OCI-LY1 (cell line): ENCODE measurements at regions not wholly inside any gene's neighbourhood (a gene's known extent, or its start where the extent isn't known, plus 50 kb on each side); places are given as distances from the start of the nearest gene placed in this dataset.
"Not testable (repeated sequence)": the region's sequence is repeated elsewhere in the genome, so short reads cannot be mapped to it uniquely, and the experiment has no call there.

Experiments used
- H2AFZ ChIP-seq: fragments of 200-600 bp; sonication (generic), shearing (Covaris generic); 2 replicates; pipeline ENCODE4 v1.6.0; 2014; ENCODE audit warnings: antibody characterized with exemption, mild to moderate bottlenecking, low read length
- H3F3A ChIP-seq: fragments of 200-600 bp; sonication (generic), shearing (Covaris generic); 2 replicates; pipeline ENCODE4 v1.6.0; 2014; ENCODE audit warnings: mild to moderate bottlenecking, antibody characterized with exemption, low read length, moderate library complexity; ENCODE audit not compliant: insufficient read depth
- H3K27ac ChIP-seq: fragments of 200-600 bp; sonication (generic); 2 replicates; pipeline ENCODE4 v1.5.1; 2014; ENCODE audit warnings: low read length, mixed run types, mild to moderate bottlenecking, low read depth; ENCODE audit not compliant: poor library complexity, severe bottlenecking
- H3K27me3 ChIP-seq: fragments of 200-600 bp; sonication (generic); 2 replicates; pipeline ENCODE4 v1.6.0; 2014; ENCODE audit warnings: antibody characterized with exemption, mild to moderate bottlenecking, low read length, moderate library complexity; ENCODE audit not compliant: insufficient read depth
- H3K36me3 ChIP-seq: fragments of 200-600 bp; sonication (generic); 2 replicates; pipeline ENCODE4 v1.6.1; 2014; ENCODE audit warnings: mild to moderate bottlenecking, antibody characterized with exemption, low read length, moderate library complexity, mixed read lengths; ENCODE audit not compliant: insufficient read depth
- H3K4me1 ChIP-seq: fragments of 200-600 bp; sonication (generic); 2 replicates; pipeline ENCODE4 v1.5.1; 2014; ENCODE audit warnings: mild to moderate bottlenecking, low read length, moderate library complexity; ENCODE audit not compliant: insufficient read depth, severe bottlenecking
- H3K4me2 ChIP-seq: fragments of 200-600 bp; sonication (generic), shearing (Covaris generic); 2 replicates; pipeline ENCODE4 v1.6.1; 2014; ENCODE audit warnings: low read length
- H3K4me3 ChIP-seq: fragments of 200-600 bp; sonication (generic); 2 replicates; pipeline ENCODE4 v1.5.1; 2014; ENCODE audit warnings: low read length, low read depth, mild to moderate bottlenecking, mixed read lengths; ENCODE audit not compliant: poor library complexity, severe bottlenecking
- H3K79me2 ChIP-seq: fragments of 200-600 bp; shearing (Covaris generic); 2 replicates; pipeline ENCODE4 v1.6.1; 2016; ENCODE audit warnings: mixed run types, low read length, mixed read lengths; ENCODE audit not compliant: insufficient read depth
- H3K9ac ChIP-seq: fragments of 200-600 bp; sonication (generic), shearing (Covaris generic); 2 replicates; pipeline ENCODE4 v1.6.1; 2014; ENCODE audit warnings: mild to moderate bottlenecking, low read length, mixed read lengths
- H3K9me2 ChIP-seq: fragments of 200-600 bp; sonication (generic), shearing (Covaris generic); 2 replicates; pipeline ENCODE4 v1.6.1; 2014; ENCODE audit warnings: low read depth, mild to moderate bottlenecking, low read length, mixed read lengths
- H3K9me3 ChIP-seq: fragments of 200-600 bp; shearing (Covaris generic); 2 replicates; pipeline ENCODE4 v1.6.1; 2014; ENCODE audit warnings: low read length, mixed read lengths
- H4K20me1 ChIP-seq: fragments of 200-600 bp; sonication (generic), shearing (Covaris generic); 2 replicates; pipeline ENCODE4 v1.6.0; 2016; ENCODE audit warnings: mild to moderate bottlenecking, low read length; ENCODE audit not compliant: insufficient read depth
- CTCF ChIP-seq: fragments of 200-600 bp; sonication (generic), shearing (Covaris generic); IDR thresholded peaks from 2 replicates; pipeline ENCODE4 v1.5.1; 2017; ENCODE audit warnings: mild to moderate bottlenecking, antibody characterized with exemption, low read length, moderate library complexity, mixed read lengths
- EZH2 ChIP-seq: fragments of 200-600 bp; sonication (generic), shearing (Covaris generic); IDR thresholded peaks from 2 replicates; pipeline ENCODE4 v1.8.0; 2017; ENCODE audit warnings: borderline replicate concordance, mixed run types, mild to moderate bottlenecking, antibody characterized with exemption, low read length, moderate library complexity, mixed read lengths

DNA sequence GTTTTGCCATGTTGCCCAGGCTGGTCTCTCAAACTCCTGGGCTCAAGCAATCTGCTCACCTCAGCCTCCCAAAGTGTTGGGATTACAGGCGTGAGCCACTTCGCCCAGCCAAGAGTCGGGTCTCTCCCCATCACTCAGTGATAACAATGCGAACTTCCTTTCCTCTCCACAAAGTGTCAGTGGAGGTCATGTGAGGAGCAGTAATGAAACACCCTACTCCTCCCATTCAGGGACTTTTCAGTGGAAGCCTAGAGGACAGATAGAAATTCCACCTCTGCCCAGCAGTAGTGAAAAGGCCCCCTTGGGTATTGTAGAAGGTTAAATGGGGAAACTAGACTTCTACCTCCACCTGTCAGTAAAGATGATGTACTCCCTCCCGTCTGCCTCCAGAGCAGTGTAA lies 141.9 kb upstream of the STK26 start:
- TF ChIP-seq CTCF = no peak
- no peak for TF ChIP-seq EZH2
- no peaks in the 10 kb centered on the region for H4K20me1 ChIP-seq
- no peak overlapping the region for H2AFZ ChIP-seq
- no peak overlapping the region for H3K4me2 ChIP-seq
- no peak overlapping the region for H3K27ac ChIP-seq
- H3K27me3 ChIP-seq = no peaks in the 10 kb centered on the region
- H3K9me2 ChIP-seq = no peaks in the 10 kb centered on the region
- no peaks in the 10 kb centered on the region for H3K4me1 ChIP-seq
- no peaks in the 10 kb centered on the region for H3K36me3 ChIP-seq
- H3K79me2 ChIP-seq = no peaks in the 10 kb centered on the region
- no peak overlapping the region for H3K4me3 ChIP-seq
- H3K9ac ChIP-seq = no peak overlapping the region
- no peaks in the 10 kb centered on the region for H3K9me3 ChIP-seq
- no peaks in the 10 kb centered on the region for H3F3A ChIP-seq

- not testable (repeated sequence) for H3K79me2 ChIP-seq, H3K9me2 ChIP-seq
Observed at GRCh38 chrX:131885042-131885441, 138.1 kb upstream of the STK26 start.

GRCh38 chrX:131893857-131894256 lies 129.2 kb upstream of the STK26 start:
- H3K9me3 ChIP-seq, H3K4me3 ChIP-seq, H3K4me1 ChIP-seq, H3K36me3 ChIP-seq, H3K9me2 ChIP-seq, H3K9ac ChIP-seq, H4K20me1 ChIP-seq, H3K27me3 ChIP-seq, H3K79me2 ChIP-seq, H2AFZ ChIP-seq, H3K27ac ChIP-seq, H3K4me2 ChIP-seq, H3F3A ChIP-seq: not testable (repeated sequence)

More at GRCh38 chrX:131885042-131885441, 138.1 kb upstream of the STK26 start:
- not testable (repeated sequence) for H3K27me3 ChIP-seq, H2AFZ ChIP-seq, H3K36me3 ChIP-seq, H3K27ac ChIP-seq, H3K4me1 ChIP-seq, H4K20me1 ChIP-seq, H3K4me2 ChIP-seq, H3F3A ChIP-seq, H3K4me3 ChIP-seq, H3K9me3 ChIP-seq, H3K9ac ChIP-seq

GRCh38 chrX:131894995-131895394 lies 128.1 kb upstream of the STK26 start:
- H4K20me1 ChIP-seq = no peaks in the 10 kb centered on the region
- H2AFZ ChIP-seq = no peak overlapping the region
- TF ChIP-seq EZH2 (no peak), CTCF (no peak)
- no peaks in the 10 kb centered on the region for H3K9me2 ChIP-seq
- no peaks in the 10 kb centered on the region for H3K27me3 ChIP-seq
- no peak overlapping the region for H3K27ac ChIP-seq
- no peak overlapping the region for H3K4me2 ChIP-seq
- no peaks in the 10 kb centered on the region for H3K9me3 ChIP-seq
- H3K4me1 ChIP-seq = no peaks in the 10 kb centered on the region
- no peaks in the 10 kb centered on the region for H3F3A ChIP-seq
- H3K4me3 ChIP-seq = no peak overlapping the region
- H3K9ac ChIP-seq = no peak overlapping the region
- H3K36me3 ChIP-seq = no peaks in the 10 kb centered on the region
- H3K79me2 ChIP-seq = no peaks in the 10 kb centered on the region
